ENCODE measurements at regions not wholly inside any gene's neighbourhood (a gene's known extent, or its start where the extent isn't known, plus 50 kb on each side); places are given as distances from the start of the nearest gene placed in this dataset.

- no peak for TF ChIP-seq EZH2phosphoT487 (IDR thresholded peaks at IDR 0.05; ENCODE audit: insufficient read depth, low read depth)
- TF ChIP-seq EZH2 (IDR thresholded peaks at IDR 0.05; ENCODE audit: insufficient read depth, poor library complexity, severe bottlenecking) = no peak
Observed at GRCh38 chr14:98189511-98189910, 1082.5 kb downstream of the BCL11B start.

Data from GM23248 (cell line).